Tibial artery (tissue), 4 donors: ENCODE measurements at regions not wholly inside any gene's neighbourhood (a gene's known extent, or its start where the extent isn't known, plus 50 kb on each side); places are given as distances from the start of the nearest gene placed in this dataset.

ENCODE experiments used
- DNase-seq, 2 donors: peaks; one replicate each; pipeline ENCODE4 v3.0.0-alpha.2; 2019
- H3K27ac ChIP-seq, 2 donors: fragments of 200-600 bp; sonication (generic) in 1 of 2; 1 replicate in 1 of 2; 2 replicates in 1 of 2; pipeline ENCODE4 v1.5.1; 2018 to 2019; ENCODE audit warnings: mild to moderate bottlenecking in 1 of 2
- H3K27me3 ChIP-seq, 2 donors: fragments of 200-600 bp; sonication (generic) in 1 of 2; one replicate each; pipeline versions ENCODE4 v1.5.1 to v1.6.0; 2016 to 2019
- H3K36me3 ChIP-seq, 3 donors: fragments of 200-600 bp; sonication (generic) in 2 of 3; one replicate each; pipeline ENCODE4 v1.5.1; 2016 to 2019; ENCODE audit warnings: mild to moderate bottlenecking in 2 of 3
- H3K4me1 ChIP-seq, 4 donors: fragments of 200-600 bp; sonication (generic) in 2 of 4; 1 replicate in 3 of 4; 2 replicates in 1 of 4; pipeline ENCODE4 v1.5.1; 2016 to 2019
- H3K4me3 ChIP-seq, 2 donors: fragments of 200-600 bp; sonication (generic) in 1 of 2; 1 replicate in 1 of 2; 2 replicates in 1 of 2; pipeline ENCODE4 v1.5.1; 2018 to 2019; ENCODE audit warnings: mild to moderate bottlenecking in 2 of 2
- H3K9me3 ChIP-seq, 3 donors: fragments of 200-600 bp; sonication (generic) in 1 of 3; one replicate each; pipeline ENCODE4 v1.5.1; 2016 to 2019
- intact Hi-C: fragments of 100-400 bp; cut with DNase I; formaldehyde crosslinking; loops from one replicate; pipeline ENCODE4 v1.15.0; 2023; ENCODE audit warnings: low total_unique reads
- TF ChIP-seq, protein P1 (sequence below), 2 experiments: fragments of 200-600 bp in 1 of 2; fragments of 450-650 bp in 1 of 2; IDR thresholded peaks; one replicate each; pipeline ENCODE4 v1.5.1; 2017 to 2019; ENCODE audit warnings: antibody characterized with exemption in 2 of 2, mild to moderate bottlenecking in 1 of 2, moderate library complexity in 1 of 2

DNA sequence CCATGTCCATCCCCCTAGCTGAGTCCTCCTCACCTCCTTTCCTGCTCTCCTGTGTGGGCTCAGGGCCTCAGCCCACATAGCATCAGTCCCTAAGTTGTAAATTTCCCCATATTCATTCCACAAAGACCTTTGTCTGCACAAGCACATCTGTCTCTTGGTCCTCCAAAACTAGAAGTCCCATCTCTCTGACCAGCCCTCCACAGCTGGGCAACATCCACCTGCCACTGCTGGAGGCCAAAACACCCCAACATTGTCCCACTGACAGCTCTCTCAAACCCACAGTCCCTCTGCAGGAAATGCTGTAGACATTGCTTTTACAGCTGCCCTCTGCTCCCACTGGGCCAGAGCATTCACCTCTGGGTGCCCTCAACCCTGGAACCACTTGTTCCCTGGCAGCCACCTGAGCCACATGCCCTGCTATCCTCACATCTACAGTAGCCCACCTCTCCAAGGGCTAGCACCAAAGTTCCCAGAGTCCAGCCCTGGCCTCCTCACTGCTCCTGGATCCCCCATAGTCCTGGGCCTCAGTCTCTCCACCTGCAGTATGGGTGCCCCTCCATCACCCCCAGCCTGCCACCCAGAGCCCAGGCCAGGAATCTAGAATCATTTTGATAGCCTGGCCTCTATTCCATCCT lies 1722.7 kb downstream of the TP53TG3F start:
- Histone ChIP-seq H3K36me3 (no peaks in the 10 kb centered on the region), H3K4me1 (no peaks in the 10 kb centered on the region), H3K4me3 (no peak overlapping the region), H3K9me3 (no peaks in the 10 kb centered on the region), H3K27me3 (no peaks in the 10 kb centered on the region), H3K27ac (no peak overlapping the region)
- TF ChIP-seq, protein P1, sequence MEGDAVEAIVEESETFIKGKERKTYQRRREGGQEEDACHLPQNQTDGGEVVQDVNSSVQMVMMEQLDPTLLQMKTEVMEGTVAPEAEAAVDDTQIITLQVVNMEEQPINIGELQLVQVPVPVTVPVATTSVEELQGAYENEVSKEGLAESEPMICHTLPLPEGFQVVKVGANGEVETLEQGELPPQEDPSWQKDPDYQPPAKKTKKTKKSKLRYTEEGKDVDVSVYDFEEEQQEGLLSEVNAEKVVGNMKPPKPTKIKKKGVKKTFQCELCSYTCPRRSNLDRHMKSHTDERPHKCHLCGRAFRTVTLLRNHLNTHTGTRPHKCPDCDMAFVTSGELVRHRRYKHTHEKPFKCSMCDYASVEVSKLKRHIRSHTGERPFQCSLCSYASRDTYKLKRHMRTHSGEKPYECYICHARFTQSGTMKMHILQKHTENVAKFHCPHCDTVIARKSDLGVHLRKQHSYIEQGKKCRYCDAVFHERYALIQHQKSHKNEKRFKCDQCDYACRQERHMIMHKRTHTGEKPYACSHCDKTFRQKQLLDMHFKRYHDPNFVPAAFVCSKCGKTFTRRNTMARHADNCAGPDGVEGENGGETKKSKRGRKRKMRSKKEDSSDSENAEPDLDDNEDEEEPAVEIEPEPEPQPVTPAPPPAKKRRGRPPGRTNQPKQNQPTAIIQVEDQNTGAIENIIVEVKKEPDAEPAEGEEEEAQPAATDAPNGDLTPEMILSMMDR (IDR thresholded peaks at IDR 0.05): no peak
- intact Hi-C loops: no loop called here
- no peak for DNase-seq

DNA sequence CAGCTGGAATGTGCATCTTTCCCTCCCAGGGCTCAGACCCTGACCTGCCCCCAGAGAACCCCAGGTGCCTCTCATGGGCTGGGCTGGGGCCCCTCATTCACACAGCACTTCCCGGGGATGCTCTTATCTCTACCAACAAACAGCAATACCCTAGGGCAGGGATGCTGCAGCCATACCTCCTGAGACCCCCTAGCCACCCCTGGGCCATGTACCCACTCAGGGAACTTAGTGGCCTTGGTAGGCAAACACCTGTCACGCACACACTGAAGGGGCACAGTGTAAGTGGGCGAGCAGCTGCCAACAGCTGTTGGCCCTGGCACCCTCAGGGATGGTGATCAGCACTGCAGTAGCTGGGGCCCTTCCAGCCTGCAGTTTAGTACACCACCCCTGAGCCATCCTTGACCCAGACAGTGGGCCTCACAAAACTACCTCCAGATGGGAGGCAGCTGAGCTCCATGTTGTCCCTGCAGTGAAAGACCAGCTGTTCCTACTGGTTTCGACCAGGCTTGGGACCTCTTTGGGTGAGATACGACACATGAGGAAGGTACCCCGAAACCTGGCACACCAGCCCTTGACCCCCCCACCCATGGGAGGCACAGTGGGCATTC lies 1723.6 kb downstream of the TP53TG3F start:
- Histone ChIP-seq H3K36me3 (no peaks in the 10 kb centered on the region), H3K9me3 (no peaks in the 10 kb centered on the region), H3K27ac (no peak overlapping the region), H3K4me3 (no peak overlapping the region), H3K4me1 (no peaks in the 10 kb centered on the region), H3K27me3 (no peaks in the 10 kb centered on the region)
- TF ChIP-seq, protein P1 (IDR thresholded peaks at IDR 0.05): no peak
- intact Hi-C loops: no loop called here
- no peak for DNase-seq

DNA sequence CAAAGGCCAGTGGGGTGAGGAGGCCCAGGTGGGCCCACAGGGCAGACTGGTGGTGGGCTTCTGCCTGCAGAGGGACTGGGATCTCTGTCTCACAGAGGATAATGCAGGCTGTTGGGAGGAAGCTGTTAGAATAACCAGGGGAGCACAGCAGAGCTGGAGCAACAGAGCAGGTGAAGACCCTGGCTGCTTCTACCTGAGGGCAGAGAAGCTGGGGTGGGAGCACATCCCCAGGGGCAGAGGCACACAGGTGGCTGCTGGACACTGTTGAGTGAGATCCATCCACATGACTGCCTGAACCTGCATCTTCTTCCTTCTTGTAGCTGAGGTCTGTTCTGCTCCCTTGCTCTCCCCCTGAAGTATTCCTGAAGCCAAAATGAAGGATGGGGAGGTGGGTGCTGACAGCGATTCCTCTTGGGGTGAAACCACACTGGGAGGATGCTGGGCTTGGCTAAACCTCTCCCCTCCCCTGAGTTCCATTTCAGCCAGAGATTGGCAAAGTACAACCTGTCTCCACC lies 1725.0 kb downstream of the TP53TG3F start:
- TF ChIP-seq, protein P1 (IDR thresholded peaks at IDR 0.05): no peak
- H3K4me1 ChIP-seq: no peaks in the 10 kb centered on the region
- no peaks in the 10 kb centered on the region for H3K9me3 ChIP-seq
- H3K27ac ChIP-seq: no peak overlapping the region
- H3K27me3 ChIP-seq: no peaks in the 10 kb centered on the region
- intact Hi-C loops: no loop called here
- H3K4me3 ChIP-seq: no peak overlapping the region
- H3K36me3 ChIP-seq: no peaks in the 10 kb centered on the region
- DNase-seq: no peak

DNA sequence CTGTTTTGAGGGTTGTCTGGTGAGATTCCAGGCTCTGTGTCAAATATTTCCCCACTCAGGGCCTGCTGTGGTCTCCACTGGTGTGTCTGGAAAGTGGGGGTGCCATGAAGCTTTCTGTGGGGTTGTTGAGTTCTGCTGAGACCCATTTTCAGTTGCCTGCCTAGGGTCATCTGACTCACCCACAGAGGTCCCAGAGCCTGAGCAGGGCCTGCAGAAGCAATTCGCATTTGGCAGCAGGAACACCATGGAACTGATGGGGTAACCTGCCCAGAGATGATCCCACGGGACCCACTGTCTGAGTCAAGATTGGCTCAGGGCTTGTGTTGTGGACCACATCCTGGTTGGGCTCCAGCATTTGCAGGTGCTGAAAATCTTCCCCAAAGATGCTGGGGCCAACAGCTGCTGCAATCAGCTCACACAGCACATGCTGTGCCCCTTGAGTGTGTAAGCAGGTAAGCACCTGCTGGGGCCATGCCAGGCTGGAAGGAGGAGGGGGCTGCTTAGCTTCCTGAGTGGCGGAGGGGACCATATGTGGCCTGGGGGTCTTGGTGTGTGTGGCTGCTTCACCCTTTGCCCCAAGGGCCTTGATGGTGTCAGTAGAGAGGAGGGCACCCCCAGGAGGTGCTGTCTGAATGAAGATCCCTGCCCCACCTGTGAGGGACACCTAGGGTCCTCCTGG lies 1726.1 kb downstream of the TP53TG3F start:
- H3K27ac ChIP-seq: no peak overlapping the region
- no peak overlapping the region for H3K4me3 ChIP-seq
- no peaks in the 10 kb centered on the region for H3K4me1 ChIP-seq
- no peak for DNase-seq
- H3K27me3 ChIP-seq: no peaks in the 10 kb centered on the region
- intact Hi-C loops: no loop called here
- no peaks in the 10 kb centered on the region for H3K9me3 ChIP-seq
- TF ChIP-seq, protein P1 (IDR thresholded peaks at IDR 0.05): no peak
- H3K36me3 ChIP-seq: no peaks in the 10 kb centered on the region

DNA sequence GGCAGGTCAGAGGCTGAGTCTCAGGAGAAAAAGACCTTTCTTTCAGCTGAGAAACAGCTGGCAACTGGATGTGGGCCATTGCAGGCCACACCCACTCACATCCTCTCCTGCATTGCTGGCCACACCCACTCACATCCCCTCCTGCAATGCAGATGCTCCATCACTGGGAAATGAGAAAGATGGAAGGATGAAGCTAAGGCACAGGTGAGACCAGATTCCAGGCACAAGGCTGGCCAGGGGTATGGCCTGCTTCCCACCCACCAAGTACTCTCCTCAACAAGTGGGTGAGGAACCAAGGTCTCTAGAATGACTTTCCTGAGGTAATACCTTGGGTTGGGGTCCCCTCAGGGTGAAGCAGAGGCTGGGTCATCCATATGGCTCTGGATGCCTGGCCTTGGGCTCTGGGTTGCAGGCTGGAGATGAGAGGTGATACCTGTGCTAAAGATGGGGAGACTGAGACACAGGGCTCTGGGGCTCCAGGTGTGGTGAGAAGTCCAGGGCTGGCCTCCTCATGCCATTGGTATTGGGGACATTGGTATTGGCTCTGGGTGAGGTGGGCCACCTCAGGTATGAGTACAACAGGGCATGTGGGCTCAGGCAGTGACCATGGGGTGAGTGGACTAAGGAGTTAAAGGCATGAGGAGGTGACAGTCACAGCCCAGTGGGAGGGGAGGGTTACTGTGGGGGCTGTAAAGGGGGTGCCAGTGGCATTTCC lies 1726.8 kb downstream of the TP53TG3F start:
- Histone ChIP-seq H3K4me1 (no peaks in the 10 kb centered on the region), H3K27ac (no peak overlapping the region), H3K27me3 (no peaks in the 10 kb centered on the region), H3K36me3 (no peaks in the 10 kb centered on the region), H3K9me3 (no peaks in the 10 kb centered on the region), H3K4me3 (no peak overlapping the region)
- TF ChIP-seq, protein P1 (IDR thresholded peaks at IDR 0.05): no peak
- intact Hi-C loops: no loop called here
- no peak for DNase-seq
